Vagina (tissue), 2 donors: ENCODE measurements at regions not wholly inside any gene's neighbourhood (a gene's known extent, or its start where the extent isn't known, plus 50 kb on each side); places are given as distances from the start of the nearest gene placed in this dataset.

Source experiments
- CTCF ChIP-seq, 3 experiments: fragments of 450-650 bp in 2 of 3; fragments of 200-600 bp in 1 of 3; sonication (generic) in 1 of 3; IDR thresholded peaks; one replicate each; pipeline ENCODE4 v1.5.1; 2017 to 2019; ENCODE audit warnings: antibody characterized with exemption in 3 of 3, mild to moderate bottlenecking in 2 of 3, moderate library complexity in 2 of 3
- POLR2A ChIP-seq, 2 donors: fragments of 450-650 bp; IDR thresholded peaks; one replicate each; pipeline ENCODE4 v1.6.1; 2017; ENCODE audit warnings: antibody characterized with exemption in 2 of 2, mild to moderate bottlenecking in 2 of 2, moderate library complexity in 2 of 2
- POLR2AphosphoS5 ChIP-seq, 2 donors: sonication (generic); formaldehyde crosslinking; IDR thresholded peaks; one replicate each; pipeline ENCODE4 v1.9.0; 2017; ENCODE audit warnings: antibody characterized with exemption in 2 of 2, mild to moderate bottlenecking in 2 of 2, low read depth in 1 of 2; ENCODE audit not compliant: insufficient read depth in 1 of 2

- TF ChIP-seq CTCF (IDR thresholded peaks at IDR 0.05) (no peak), POLR2A (IDR thresholded peaks at IDR 0.05) (no peak), POLR2AphosphoS5 (IDR thresholded peaks at IDR 0.05; ENCODE audit: insufficient read depth in 1 of 2, low read depth in 1 of 2) (no peak)
Observed at GRCh38 chr14:101634202-101634849, 73.0 kb downstream of the DIO3 start.
